ENCODE measurements at regions not wholly inside any gene's neighbourhood (a gene's known extent, or its start where the extent isn't known, plus 50 kb on each side); places are given as distances from the start of the nearest gene placed in this dataset.

- TF ChIP-seq IRF9 (CRISPR knock-in tag; IDR thresholded peaks at IDR 0.05; ENCODE audit: borderline replicate concordance): no peak
- no peak for TF ChIP-seq IRX3 (CRISPR knock-in tag; IDR thresholded peaks at IDR 0.05; ENCODE audit: borderline replicate concordance, low read depth)
- TF ChIP-seq EP300 (IDR thresholded peaks at IDR 0.05; ENCODE audit: low read depth in 2 of 2, low read length in 2 of 2): no peak
- no peak for TF ChIP-seq EP300 (CRISPR knock-in tag; IDR thresholded peaks at IDR 0.05; ENCODE audit: borderline replicate concordance)
- TF ChIP-seq ZNF704 (CRISPR knock-in tag; IDR thresholded peaks at IDR 0.05; ENCODE audit: borderline replicate concordance): no peak
- no peak for TF ChIP-seq REST (IDR thresholded peaks at IDR 0.05; ENCODE audit: borderline replicate concordance in 1 of 2, low read depth in 1 of 2, low read length in 2 of 2)
- no peak for TF ChIP-seq RAD21 (CRISPR knock-in tag; IDR thresholded peaks at IDR 0.05)
- no peak for TF ChIP-seq ZBTB39 (CRISPR knock-in tag; IDR thresholded peaks at IDR 0.05)
- TF ChIP-seq NFE2 (CRISPR knock-in tag; IDR thresholded peaks at IDR 0.05): no peak
- TF ChIP-seq KDM5A (IDR thresholded peaks at IDR 0.05; ENCODE audit: borderline replicate concordance, low read length): no peak
- no peak for TF ChIP-seq JUNB (CRISPR knock-in tag; IDR thresholded peaks at IDR 0.05; ENCODE audit: borderline replicate concordance)
- no peak for TF ChIP-seq HOXA7 (CRISPR knock-in tag; IDR thresholded peaks at IDR 0.05)
- TF ChIP-seq FOXP4 (CRISPR knock-in tag; IDR thresholded peaks at IDR 0.05): no peak
Observed at GRCh38 chr2:120904830-120905234, 169.2 kb downstream of the GLI2 start.

All from HepG2 (cell line).